ENCODE measurements at regions not wholly inside any gene's neighbourhood (a gene's known extent, or its start where the extent isn't known, plus 50 kb on each side); places are given as distances from the start of the nearest gene placed in this dataset.

DNA sequence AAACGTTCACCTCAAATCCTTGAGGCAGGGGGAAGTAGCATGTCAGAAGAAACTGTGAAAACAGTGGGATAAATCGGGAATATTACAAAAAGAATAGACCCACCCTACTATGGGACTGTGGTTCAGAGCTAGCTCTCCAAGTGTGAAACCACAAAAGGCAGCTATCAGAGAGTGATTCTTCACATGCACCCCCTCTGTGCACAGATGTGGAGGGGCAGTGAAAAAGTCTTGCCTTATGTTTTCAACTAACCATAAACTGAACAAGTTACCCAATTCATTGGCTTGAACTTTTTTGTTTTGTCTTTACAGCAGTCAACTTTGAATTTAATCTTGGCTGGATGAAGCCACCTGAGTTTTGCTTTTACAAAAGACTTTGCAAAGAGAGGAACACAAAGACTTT is 98.8 kb upstream of the NR4A3 start:
- no peak overlapping the region for H2AFZ ChIP-seq (ENCODE audit: low read length)
- ChIA-PET POLR2A (ENCODE audit: unreplicated experiment) (no interaction called here), CTCF (no interaction called here)
- no peaks in the 10 kb centered on the region for H3K4me1 ChIP-seq (ENCODE audit: insufficient read depth, low read length)
- peaks cover 4% of the 10 kb centered on the region for H3K27me3 ChIP-seq (ENCODE audit: low read length)
- H3F3A ChIP-seq (ENCODE audit: low read length, unreplicated experiment) = no peaks in the 10 kb centered on the region
- no peak for ATAC-seq
- H3K9me2 ChIP-seq (replicated peaks; ENCODE audit: low read length) = no peaks in the 10 kb centered on the region
- no peak overlapping the region for H3K9ac ChIP-seq (ENCODE audit: low read length)
- intact Hi-C loops (cut with micrococcal nuclease) = no loop called here
- H3K36me3 ChIP-seq (ENCODE audit: low read depth, low read length) = no peaks in the 10 kb centered on the region
- H3K4me3 ChIP-seq (ENCODE audit: low read length) = no peak overlapping the region
- no peaks in the 10 kb centered on the region for H4K20me1 ChIP-seq (ENCODE audit: low read length)
- no TSS peak for BruUV-seq (replicated peaks)
- H3K9me3 ChIP-seq (ENCODE audit: low read length) = no peaks in the 10 kb centered on the region
- TF ChIP-seq EZH2 (IDR thresholded peaks at IDR 0.05; ENCODE audit: low read length, unreplicated experiment) = no peak
- TF ChIP-seq, protein P1, sequence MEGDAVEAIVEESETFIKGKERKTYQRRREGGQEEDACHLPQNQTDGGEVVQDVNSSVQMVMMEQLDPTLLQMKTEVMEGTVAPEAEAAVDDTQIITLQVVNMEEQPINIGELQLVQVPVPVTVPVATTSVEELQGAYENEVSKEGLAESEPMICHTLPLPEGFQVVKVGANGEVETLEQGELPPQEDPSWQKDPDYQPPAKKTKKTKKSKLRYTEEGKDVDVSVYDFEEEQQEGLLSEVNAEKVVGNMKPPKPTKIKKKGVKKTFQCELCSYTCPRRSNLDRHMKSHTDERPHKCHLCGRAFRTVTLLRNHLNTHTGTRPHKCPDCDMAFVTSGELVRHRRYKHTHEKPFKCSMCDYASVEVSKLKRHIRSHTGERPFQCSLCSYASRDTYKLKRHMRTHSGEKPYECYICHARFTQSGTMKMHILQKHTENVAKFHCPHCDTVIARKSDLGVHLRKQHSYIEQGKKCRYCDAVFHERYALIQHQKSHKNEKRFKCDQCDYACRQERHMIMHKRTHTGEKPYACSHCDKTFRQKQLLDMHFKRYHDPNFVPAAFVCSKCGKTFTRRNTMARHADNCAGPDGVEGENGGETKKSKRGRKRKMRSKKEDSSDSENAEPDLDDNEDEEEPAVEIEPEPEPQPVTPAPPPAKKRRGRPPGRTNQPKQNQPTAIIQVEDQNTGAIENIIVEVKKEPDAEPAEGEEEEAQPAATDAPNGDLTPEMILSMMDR (conservative IDR thresholded peaks at IDR 0.05; ENCODE audit: low read depth, low read length) = no peak
- no peak for TF ChIP-seq EZH2phosphoT487 (IDR thresholded peaks at IDR 0.05; ENCODE audit: borderline replicate concordance, low read length)
- DNase-seq = no peak
- H3K4me2 ChIP-seq (ENCODE audit: low read length) = no peak overlapping the region
- no peaks in the 10 kb centered on the region for H3K79me2 ChIP-seq (ENCODE audit: low read length)
- H3K27ac ChIP-seq (ENCODE audit: low read length) = no peak overlapping the region

DNA sequence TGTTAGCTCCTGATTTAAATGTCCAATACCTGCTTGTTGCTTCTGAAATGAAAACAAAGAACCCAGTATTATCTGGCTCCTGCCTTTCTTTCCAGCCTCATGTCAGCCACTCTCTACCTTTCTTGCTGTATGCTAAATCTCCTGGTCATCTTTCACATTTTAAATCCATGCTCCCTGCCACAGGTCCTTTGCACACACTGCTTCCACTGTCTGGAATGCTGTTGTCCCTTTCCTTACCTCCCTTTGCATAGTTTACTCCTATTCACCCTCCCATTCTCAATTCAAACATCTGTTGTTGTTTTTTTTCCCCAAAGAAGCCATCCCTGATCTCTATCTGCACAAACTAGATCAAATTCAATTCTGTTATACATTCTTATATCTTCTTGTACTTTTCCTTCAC is 97.0 kb upstream of the NR4A3 start:
- intact Hi-C loops (cut with micrococcal nuclease) = no loop called here
- no TSS peak for BruUV-seq (replicated peaks)
- Histone ChIP-seq H3K4me3 (ENCODE audit: low read length) (no peak overlapping the region), H2AFZ (ENCODE audit: low read length) (no peak overlapping the region), H3K9ac (ENCODE audit: low read length) (no peak overlapping the region), H3K79me2 (ENCODE audit: low read length) (no peaks in the 10 kb centered on the region), H3K9me3 (ENCODE audit: low read length) (no peaks in the 10 kb centered on the region), H3K27ac (ENCODE audit: low read length) (no peak overlapping the region), H3F3A (ENCODE audit: low read length, unreplicated experiment) (no peaks in the 10 kb centered on the region), H4K20me1 (ENCODE audit: low read length) (no peaks in the 10 kb centered on the region), H3K36me3 (ENCODE audit: low read depth, low read length) (no peaks in the 10 kb centered on the region), H3K9me2 (replicated peaks; ENCODE audit: low read length) (no peaks in the 10 kb centered on the region), H3K4me2 (ENCODE audit: low read length) (no peak overlapping the region), H3K4me1 (ENCODE audit: insufficient read depth, low read length) (no peaks in the 10 kb centered on the region), H3K27me3 (ENCODE audit: low read length) (peaks cover 4% of the 10 kb centered on the region)
- DNase-seq (no peak), ATAC-seq (no peak)
- CTCF ChIA-PET = no interaction called here
- TF ChIP-seq, protein P1 (conservative IDR thresholded peaks at IDR 0.05; ENCODE audit: low read depth, low read length) = no peak
- POLR2A ChIA-PET (ENCODE audit: unreplicated experiment) = no interaction called here

DNA sequence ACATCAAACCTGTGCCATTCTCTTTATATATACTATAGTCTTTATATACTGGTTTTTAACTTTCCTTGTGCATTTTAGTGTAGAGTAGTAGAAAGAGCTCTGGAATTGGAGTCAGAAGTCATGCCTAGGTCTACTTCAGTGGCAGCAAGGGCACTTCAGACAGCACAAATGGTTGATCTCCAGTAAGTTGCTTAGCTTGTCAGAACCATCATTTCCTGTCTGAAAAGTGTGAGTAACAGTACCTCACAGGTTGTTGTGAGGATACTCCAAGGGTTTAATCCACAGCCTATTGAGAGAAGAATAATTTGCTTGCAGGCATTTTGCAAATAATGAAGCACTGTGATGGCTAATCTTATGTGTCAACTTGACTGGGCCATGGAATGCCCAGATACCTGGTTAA is 95.8 kb upstream of the NR4A3 start:
- no peaks in the 10 kb centered on the region for H3K9me2 ChIP-seq (replicated peaks; ENCODE audit: low read length)

More for the DNA sequence above, 95.8 kb upstream of the NR4A3 start:
- TF ChIP-seq, protein P1 (conservative IDR thresholded peaks at IDR 0.05; ENCODE audit: low read depth, low read length) = no peak
- TF ChIP-seq EZH2 (IDR thresholded peaks at IDR 0.05; ENCODE audit: low read length, unreplicated experiment) = no peak
- no peak for TF ChIP-seq EZH2phosphoT487 (IDR thresholded peaks at IDR 0.05; ENCODE audit: borderline replicate concordance, low read length)
- Histone ChIP-seq H3K36me3 (ENCODE audit: low read depth, low read length) (no peaks in the 10 kb centered on the region), H3K79me2 (ENCODE audit: low read length) (no peaks in the 10 kb centered on the region), H2AFZ (ENCODE audit: low read length) (no peak overlapping the region), H3K9ac (ENCODE audit: low read length) (no peak overlapping the region), H3K4me3 (ENCODE audit: low read length) (no peak overlapping the region), H3K27me3 (ENCODE audit: low read length) (peaks cover 4% of the 10 kb centered on the region), H3K4me1 (ENCODE audit: insufficient read depth, low read length) (no peaks in the 10 kb centered on the region), H3K27ac (ENCODE audit: low read length) (no peak overlapping the region), H4K20me1 (ENCODE audit: low read length) (no peaks in the 10 kb centered on the region), H3K9me3 (ENCODE audit: low read length) (no peaks in the 10 kb centered on the region), H3F3A (ENCODE audit: low read length, unreplicated experiment) (no peaks in the 10 kb centered on the region), H3K4me2 (ENCODE audit: low read length) (no peak overlapping the region)
- intact Hi-C loops (cut with micrococcal nuclease) = no loop called here
- CTCF ChIA-PET = no interaction called here
- BruUV-seq (replicated peaks) = no TSS peak
- POLR2A ChIA-PET (ENCODE audit: unreplicated experiment) = no interaction called here
- no peak for DNase-seq
- no peak for ATAC-seq

Data from PC-3 (cell line).